Esophagus muscularis mucosa (tissue), 3 donors: ENCODE measurements at regions not wholly inside any gene's neighbourhood (a gene's known extent, or its start where the extent isn't known, plus 50 kb on each side); places are given as distances from the start of the nearest gene placed in this dataset.

Experiments
- CTCF ChIP-seq, 3 experiments: fragments of 200-600 bp in 2 of 3; fragments of 450-650 bp in 1 of 3; sonication (generic) in 2 of 3; IDR thresholded peaks; one replicate each; pipeline ENCODE4 v1.5.1; 2017 to 2019; ENCODE audit warnings: antibody characterized with exemption in 3 of 3, mild to moderate bottlenecking in 2 of 3, moderate library complexity in 1 of 3
- POLR2A ChIP-seq: fragments of 450-650 bp; IDR thresholded peaks from one replicate; pipeline ENCODE4 v1.6.1; 2017; ENCODE audit warnings: antibody characterized with exemption, moderate library complexity, mild to moderate bottlenecking, low read depth
- POLR2AphosphoS5 ChIP-seq, 2 donors: sonication (generic); formaldehyde crosslinking; IDR thresholded peaks; one replicate each; pipeline ENCODE4 v1.6.1; 2017; ENCODE audit warnings: antibody characterized with exemption in 2 of 2

- TF ChIP-seq CTCF (IDR thresholded peaks at IDR 0.05), result no peak
- no peak for TF ChIP-seq POLR2A
- TF ChIP-seq POLR2AphosphoS5 (IDR thresholded peaks at IDR 0.05), result no peak
Measured at GRCh38 chr1:238647877-238648276, 738.5 kb upstream of the CHRM3 start.
